ENCODE measurements at regions not wholly inside any gene's neighbourhood (a gene's known extent, or its start where the extent isn't known, plus 50 kb on each side); places are given as distances from the start of the nearest gene placed in this dataset.

GRCh38 chr5:136655468-136655867, 290.1 kb upstream of the TRPC7 start:
- no peak for TF ChIP-seq EZH2 (IDR thresholded peaks at IDR 0.05; ENCODE audit: borderline replicate concordance, low read depth, low read length, severe bottlenecking)
- no peak for TF ChIP-seq CTCF (IDR thresholded peaks at IDR 0.05; ENCODE audit: borderline replicate concordance, extremely low read depth, low read length, poor library complexity, severe bottlenecking)
- H3K4me1 ChIP-seq (ENCODE audit: insufficient read depth, low read length) = no peaks in the 10 kb centered on the region
- H3K27me3 ChIP-seq (ENCODE audit: insufficient read depth, low read length, poor library complexity) = no peaks in the 10 kb centered on the region
- H3K9ac ChIP-seq (ENCODE audit: low read depth, low read length) = no peak overlapping the region
- no peak overlapping the region for H3K4me3 ChIP-seq (ENCODE audit: low read depth in 1 of 2, low read length in 2 of 2)
- no peaks in the 10 kb centered on the region for H3K36me3 ChIP-seq (ENCODE audit: insufficient read depth, low read length)
- ATAC-seq (ENCODE audit: insufficient read depth, low read depth) = no peak
- H3K27ac ChIP-seq (ENCODE audit: low read length) = no peak overlapping the region
- H3K9me3 ChIP-seq (ENCODE audit: insufficient read depth, low read length, severe bottlenecking) = no peaks in the 10 kb centered on the region
- no peaks in the 10 kb centered on the region for H4K20me1 ChIP-seq (ENCODE audit: insufficient read depth, low read length)
- no peak overlapping the region for H2AFZ ChIP-seq (ENCODE audit: low read depth, low read length)
- no peak overlapping the region for H3K4me2 ChIP-seq (ENCODE audit: insufficient read depth, low read length)
- H3K79me2 ChIP-seq (ENCODE audit: insufficient read depth, low read length) = no peaks in the 10 kb centered on the region
- DNase-seq = no peak

- no peaks in the 10 kb centered on the region for H3K9me3 ChIP-seq (ENCODE audit: insufficient read depth, low read length, severe bottlenecking)
- no peak overlapping the region for H3K27ac ChIP-seq (ENCODE audit: low read length)
- no peaks in the 10 kb centered on the region for H4K20me1 ChIP-seq (ENCODE audit: insufficient read depth, low read length)
- H3K36me3 ChIP-seq (ENCODE audit: insufficient read depth, low read length) = no peaks in the 10 kb centered on the region
- no peaks in the 10 kb centered on the region for H3K79me2 ChIP-seq (ENCODE audit: insufficient read depth, low read length)
- no peak for DNase-seq
- no peaks in the 10 kb centered on the region for H3K27me3 ChIP-seq (ENCODE audit: insufficient read depth, low read length, poor library complexity)
- TF ChIP-seq CTCF (IDR thresholded peaks at IDR 0.05; ENCODE audit: borderline replicate concordance, extremely low read depth, low read length, poor library complexity, severe bottlenecking) = no peak
- no peak for TF ChIP-seq EZH2 (IDR thresholded peaks at IDR 0.05; ENCODE audit: borderline replicate concordance, low read depth, low read length, severe bottlenecking)
- H3K4me3 ChIP-seq (ENCODE audit: low read depth in 1 of 2, low read length in 2 of 2) = no peak overlapping the region
- no peak overlapping the region for H3K9ac ChIP-seq (ENCODE audit: low read depth, low read length)
- no peak for ATAC-seq (ENCODE audit: insufficient read depth, low read depth)
- H3K4me1 ChIP-seq (ENCODE audit: insufficient read depth, low read length) = no peaks in the 10 kb centered on the region
- H3K4me2 ChIP-seq (ENCODE audit: insufficient read depth, low read length) = no peak overlapping the region
- no peak overlapping the region for H2AFZ ChIP-seq (ENCODE audit: low read depth, low read length)
Observed at GRCh38 chr5:136646915-136647314, 281.6 kb upstream of the TRPC7 start.

- Histone ChIP-seq H3K4me3 (ENCODE audit: low read depth in 1 of 2, low read length in 2 of 2) (no peak overlapping the region), H3K27me3 (ENCODE audit: insufficient read depth, low read length, poor library complexity) (no peaks in the 10 kb centered on the region), H2AFZ (ENCODE audit: low read depth, low read length) (no peak overlapping the region), H4K20me1 (ENCODE audit: insufficient read depth, low read length) (no peaks in the 10 kb centered on the region), H3K4me1 (ENCODE audit: insufficient read depth, low read length) (no peaks in the 10 kb centered on the region), H3K9me3 (ENCODE audit: insufficient read depth, low read length, severe bottlenecking) (no peaks in the 10 kb centered on the region), H3K36me3 (ENCODE audit: insufficient read depth, low read length) (no peaks in the 10 kb centered on the region), H3K27ac (ENCODE audit: low read length) (no peak overlapping the region), H3K9ac (ENCODE audit: low read depth, low read length) (no peak overlapping the region), H3K4me2 (ENCODE audit: insufficient read depth, low read length) (no peak overlapping the region), H3K79me2 (ENCODE audit: insufficient read depth, low read length) (no peaks in the 10 kb centered on the region)
- TF ChIP-seq EZH2 (IDR thresholded peaks at IDR 0.05; ENCODE audit: borderline replicate concordance, low read depth, low read length, severe bottlenecking) (no peak), CTCF (IDR thresholded peaks at IDR 0.05; ENCODE audit: borderline replicate concordance, extremely low read depth, low read length, poor library complexity, severe bottlenecking) (no peak)
- no peak for ATAC-seq (ENCODE audit: insufficient read depth, low read depth)
- no peak for DNase-seq
Observed at GRCh38 chr5:136642976-136643375, 277.6 kb upstream of the TRPC7 start.

- H3K4me3 ChIP-seq (ENCODE audit: low read depth in 1 of 2, low read length in 2 of 2) = no peak overlapping the region
- no peak overlapping the region for H3K27ac ChIP-seq (ENCODE audit: low read length)
- H3K4me1 ChIP-seq (ENCODE audit: insufficient read depth, low read length) = no peaks in the 10 kb centered on the region
- no peak for DNase-seq
- TF ChIP-seq CTCF (IDR thresholded peaks at IDR 0.05; ENCODE audit: borderline replicate concordance, extremely low read depth, low read length, poor library complexity, severe bottlenecking) (no peak), EZH2 (IDR thresholded peaks at IDR 0.05; ENCODE audit: borderline replicate concordance, low read depth, low read length, severe bottlenecking) (no peak)
- ATAC-seq (ENCODE audit: insufficient read depth, low read depth) = no peak
- no peak overlapping the region for H3K9ac ChIP-seq (ENCODE audit: low read depth, low read length)
- H3K27me3 ChIP-seq (ENCODE audit: insufficient read depth, low read length, poor library complexity) = no peaks in the 10 kb centered on the region
- H3K4me2 ChIP-seq (ENCODE audit: insufficient read depth, low read length) = no peak overlapping the region
- no peaks in the 10 kb centered on the region for H3K36me3 ChIP-seq (ENCODE audit: insufficient read depth, low read length)
- no peaks in the 10 kb centered on the region for H3K9me3 ChIP-seq (ENCODE audit: insufficient read depth, low read length, severe bottlenecking)
- H3K79me2 ChIP-seq (ENCODE audit: insufficient read depth, low read length) = no peaks in the 10 kb centered on the region
- H2AFZ ChIP-seq (ENCODE audit: low read depth, low read length) = no peak overlapping the region
- H4K20me1 ChIP-seq (ENCODE audit: insufficient read depth, low read length) = no peaks in the 10 kb centered on the region
Observed at GRCh38 chr5:136639616-136640015, 274.3 kb upstream of the TRPC7 start.

Measured in DND-41 (cell line).